Osteoblast (primary cell): ENCODE measurements at regions not wholly inside any gene's neighbourhood (a gene's known extent, or its start where the extent isn't known, plus 50 kb on each side); places are given as distances from the start of the nearest gene placed in this dataset.

Source experiments
- DNase-seq: peaks from one replicate; pipeline ENCODE4 v3.0.0; 2011; ENCODE audit warnings: low spot score, mixed read lengths; ENCODE audit not compliant: insufficient read length; ENCODE audit errors: missing footprints
- H2AFZ ChIP-seq: 2 replicates; pipeline ENCODE4 v1.6.0; 2011; ENCODE audit warnings: mild to moderate bottlenecking, low read length
- H3K27ac ChIP-seq: 2 replicates; pipeline ENCODE4 v1.5.1; 2011; ENCODE audit warnings: mild to moderate bottlenecking, low read depth, low read length, moderate library complexity
- H3K27me3 ChIP-seq: 2 replicates; pipeline ENCODE4 v1.6.0; 2012; ENCODE audit warnings: mild to moderate bottlenecking, control low read depth, inconsistent platforms, low read length, moderate library complexity; ENCODE audit not compliant: insufficient read depth
- H3K36me3 ChIP-seq: 2 replicates; pipeline ENCODE4 v1.5.1; 2011; ENCODE audit warnings: mild to moderate bottlenecking, low read length, control low read depth, moderate library complexity; ENCODE audit not compliant: insufficient read depth
- H3K4me1 ChIP-seq: 2 replicates; pipeline ENCODE4 v1.5.1; 2011; ENCODE audit warnings: mild to moderate bottlenecking, low read length, control low read depth, moderate library complexity; ENCODE audit not compliant: insufficient read depth
- H3K4me2 ChIP-seq: 2 replicates; pipeline ENCODE4 v1.6.0; 2011; ENCODE audit warnings: mild to moderate bottlenecking, low read length; ENCODE audit not compliant: insufficient read depth
- H3K4me3 ChIP-seq: fragments of 200-600 bp; sonication (generic); 3 replicates; pipeline ENCODE4 v1.5.1; 2012; ENCODE audit warnings: mild to moderate bottlenecking, low read length, inconsistent platforms; ENCODE audit not compliant: insufficient read depth
- H3K79me2 ChIP-seq: 2 replicates; pipeline ENCODE4 v1.6.0; 2012; ENCODE audit warnings: mild to moderate bottlenecking, low read length, control low read depth, inconsistent platforms; ENCODE audit not compliant: insufficient read depth
- H3K9me3 ChIP-seq: 2 replicates; pipeline ENCODE4 v1.5.1; 2011; ENCODE audit warnings: low read depth, low read length, control low read depth
- H4K20me1 ChIP-seq: 2 replicates; pipeline ENCODE4 v1.6.0; 2012; ENCODE audit warnings: mild to moderate bottlenecking, low read length, control low read depth; ENCODE audit not compliant: insufficient read depth
- CTCF ChIP-seq: IDR thresholded peaks from 2 replicates; pipeline ENCODE4 v1.5.1; 2011; ENCODE audit warnings: mild to moderate bottlenecking, low read depth, low read length, moderate library complexity; ENCODE audit errors: extremely low read depth

GRCh38 chr5:87081511-87082372 is 185.9 kb upstream of the RASA1 start:
- Histone ChIP-seq H3K4me2 (peak overlapping the region; percentile 68), H3K79me2 (no peaks in the 10 kb centered on the region), H3K4me3 (peak overlapping the region; percentile 51)

GRCh38 chr5:87094347-87094746 is 173.3 kb upstream of the RASA1 start:
- H3K36me3 ChIP-seq: no peaks in the 10 kb centered on the region
- no peaks in the 10 kb centered on the region for H4K20me1 ChIP-seq
- no peak overlapping the region for H3K4me3 ChIP-seq
- TF ChIP-seq CTCF: no peak
- H3K4me1 ChIP-seq: no peaks in the 10 kb centered on the region
- no peak overlapping the region for H3K4me2 ChIP-seq
- no peak overlapping the region for H2AFZ ChIP-seq
- no peaks in the 10 kb centered on the region for H3K27me3 ChIP-seq
- H3K27ac ChIP-seq: no peak overlapping the region
- H3K79me2 ChIP-seq: no peaks in the 10 kb centered on the region
- no peaks in the 10 kb centered on the region for H3K9me3 ChIP-seq
- DNase-seq: no peak

More at GRCh38 chr5:87081511-87082372, 185.9 kb upstream of the RASA1 start:
- H3K27me3 ChIP-seq: no peaks in the 10 kb centered on the region
- peaks cover 4% of the 10 kb centered on the region for H3K4me1 ChIP-seq
- H3K9me3 ChIP-seq: no peaks in the 10 kb centered on the region
- no peaks in the 10 kb centered on the region for H3K36me3 ChIP-seq
- no peak overlapping the region for H3K27ac ChIP-seq
- peak overlapping the region; percentile 83 for H2AFZ ChIP-seq
- H4K20me1 ChIP-seq: no peaks in the 10 kb centered on the region
- no peak for TF ChIP-seq CTCF
- no peak for DNase-seq

- H2AFZ ChIP-seq: no peak overlapping the region
- no peaks in the 10 kb centered on the region for H3K79me2 ChIP-seq
- H3K27me3 ChIP-seq: no peaks in the 10 kb centered on the region
- no peak overlapping the region for H3K4me2 ChIP-seq
- no peaks in the 10 kb centered on the region for H3K4me1 ChIP-seq
- no peak for DNase-seq
- no peaks in the 10 kb centered on the region for H4K20me1 ChIP-seq
- H3K27ac ChIP-seq: no peak overlapping the region
- TF ChIP-seq CTCF: no peak
- H3K9me3 ChIP-seq: no peaks in the 10 kb centered on the region
- H3K4me3 ChIP-seq: no peak overlapping the region
- H3K36me3 ChIP-seq: no peaks in the 10 kb centered on the region
These were observed 172.8 kb upstream of the RASA1 start for GRCh38 chr5:87094833-87095232.

GRCh38 chr5:87095787-87096186 is 171.9 kb upstream of the RASA1 start:
- Histone ChIP-seq H3K79me2 (no peaks in the 10 kb centered on the region), H3K27me3 (no peaks in the 10 kb centered on the region), H3K27ac (no peak overlapping the region), H3K9me3 (no peaks in the 10 kb centered on the region), H3K4me3 (no peak overlapping the region), H2AFZ (no peak overlapping the region), H4K20me1 (no peaks in the 10 kb centered on the region), H3K4me1 (no peaks in the 10 kb centered on the region), H3K36me3 (no peaks in the 10 kb centered on the region), H3K4me2 (no peak overlapping the region)
- DNase-seq: no peak
- TF ChIP-seq CTCF: no peak
